GM23338 (cell line): ENCODE measurements at regions not wholly inside any gene's neighbourhood (a gene's known extent, or its start where the extent isn't known, plus 50 kb on each side); places are given as distances from the start of the nearest gene placed in this dataset.

ENCODE experiments used
- CREB1 ChIP-seq: fragments of 250-450 bp; sonication (Bioruptor Pico); IDR thresholded peaks from 2 replicates; pipeline ENCODE4 v1.5.0; 2020; ENCODE audit warnings: low read depth, mild to moderate bottlenecking, moderate library complexity
- CTCF ChIP-seq, 2 experiments: fragments of 200-600 bp in 1 of 2; sonication (generic) in 1 of 2; conservative IDR thresholded peaks; 2 replicates each; pipeline versions ENCODE4 v1.5.1 to v1.6.1; 2016 to 2017; ENCODE audit warnings: antibody characterized with exemption in 2 of 2, low read depth in 2 of 2, mild to moderate bottlenecking in 2 of 2, moderate library complexity in 1 of 2
- EZH2 ChIP-seq: fragments of 200-600 bp; sonication (generic); IDR thresholded peaks from one replicate; pipeline ENCODE4 v1.8.0; 2017; ENCODE audit warnings: antibody characterized with exemption, mild to moderate bottlenecking, low read depth; ENCODE audit not compliant: unreplicated experiment
- EZH2phosphoT487 ChIP-seq: fragments of 200-600 bp; sonication (generic); IDR thresholded peaks from one replicate; pipeline ENCODE4 v1.8.1; 2018; ENCODE audit warnings: antibody characterized with exemption; ENCODE audit not compliant: unreplicated experiment
- JUNB ChIP-seq: IDR thresholded peaks from one replicate; pipeline ENCODE4 v1.6.1; 2016; ENCODE audit warnings: antibody characterized with exemption; ENCODE audit not compliant: unreplicated experiment
- NANOG ChIP-seq: IDR thresholded peaks from 2 replicates; pipeline ENCODE4 v1.6.1; 2016; ENCODE audit warnings: antibody characterized with exemption, borderline replicate concordance
- POLR2AphosphoS5 ChIP-seq: IDR thresholded peaks from 2 replicates; pipeline ENCODE4 v1.6.1; 2016; ENCODE audit warnings: antibody characterized with exemption, low read depth
- ZNF114 ChIP-seq: fragments of 250-450 bp; sonication (Bioruptor Pico); IDR thresholded peaks from 2 replicates; pipeline ENCODE4 v1.5.0; 2020; ENCODE audit warnings: mild to moderate bottlenecking, moderate library complexity
- ZNF331 ChIP-seq: fragments of 250-450 bp; sonication (Bioruptor Pico); IDR thresholded peaks from 2 replicates; pipeline ENCODE4 v1.5.0; 2020; ENCODE audit warnings: low read depth, mild to moderate bottlenecking, moderate library complexity
- ZNF462 ChIP-seq: fragments of 250-450 bp; sonication (Bioruptor Pico); IDR thresholded peaks from 2 replicates; pipeline ENCODE4 v1.5.0; 2020; ENCODE audit warnings: mild to moderate bottlenecking, moderate library complexity
- TF ChIP-seq, protein P1 (sequence below): IDR thresholded peaks from one replicate; pipeline ENCODE4 v1.6.1; 2018; ENCODE audit warnings: antibody characterized with exemption; ENCODE audit not compliant: unreplicated experiment

- TF ChIP-seq CTCF (conservative IDR thresholded peaks at IDR 0.05; ENCODE audit: low read depth in 2 of 2) = no peak
- no peak for TF ChIP-seq ZNF331 (CRISPR knock-in tag)
- no peak for TF ChIP-seq CREB1 (CRISPR knock-in tag)
- no peak for TF ChIP-seq EZH2
- TF ChIP-seq ZNF114 = no peak
- TF ChIP-seq POLR2AphosphoS5 = no peak
- TF ChIP-seq, protein P1, sequence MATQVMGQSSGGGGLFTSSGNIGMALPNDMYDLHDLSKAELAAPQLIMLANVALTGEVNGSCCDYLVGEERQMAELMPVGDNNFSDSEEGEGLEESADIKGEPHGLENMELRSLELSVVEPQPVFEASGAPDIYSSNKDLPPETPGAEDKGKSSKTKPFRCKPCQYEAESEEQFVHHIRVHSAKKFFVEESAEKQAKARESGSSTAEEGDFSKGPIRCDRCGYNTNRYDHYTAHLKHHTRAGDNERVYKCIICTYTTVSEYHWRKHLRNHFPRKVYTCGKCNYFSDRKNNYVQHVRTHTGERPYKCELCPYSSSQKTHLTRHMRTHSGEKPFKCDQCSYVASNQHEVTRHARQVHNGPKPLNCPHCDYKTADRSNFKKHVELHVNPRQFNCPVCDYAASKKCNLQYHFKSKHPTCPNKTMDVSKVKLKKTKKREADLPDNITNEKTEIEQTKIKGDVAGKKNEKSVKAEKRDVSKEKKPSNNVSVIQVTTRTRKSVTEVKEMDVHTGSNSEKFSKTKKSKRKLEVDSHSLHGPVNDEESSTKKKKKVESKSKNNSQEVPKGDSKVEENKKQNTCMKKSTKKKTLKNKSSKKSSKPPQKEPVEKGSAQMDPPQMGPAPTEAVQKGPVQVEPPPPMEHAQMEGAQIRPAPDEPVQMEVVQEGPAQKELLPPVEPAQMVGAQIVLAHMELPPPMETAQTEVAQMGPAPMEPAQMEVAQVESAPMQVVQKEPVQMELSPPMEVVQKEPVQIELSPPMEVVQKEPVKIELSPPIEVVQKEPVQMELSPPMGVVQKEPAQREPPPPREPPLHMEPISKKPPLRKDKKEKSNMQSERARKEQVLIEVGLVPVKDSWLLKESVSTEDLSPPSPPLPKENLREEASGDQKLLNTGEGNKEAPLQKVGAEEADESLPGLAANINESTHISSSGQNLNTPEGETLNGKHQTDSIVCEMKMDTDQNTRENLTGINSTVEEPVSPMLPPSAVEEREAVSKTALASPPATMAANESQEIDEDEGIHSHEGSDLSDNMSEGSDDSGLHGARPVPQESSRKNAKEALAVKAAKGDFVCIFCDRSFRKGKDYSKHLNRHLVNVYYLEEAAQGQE = no peak
- no peak for TF ChIP-seq EZH2phosphoT487
- no peak for TF ChIP-seq JUNB
- no peak for TF ChIP-seq NANOG
- TF ChIP-seq ZNF462 (CRISPR knock-in tag) = no peak
These were observed 67.5 kb upstream of the PRIMA1 start for GRCh38 chr14:93855737-93856136.
